ENCODE measurements at regions not wholly inside any gene's neighbourhood (a gene's known extent, or its start where the extent isn't known, plus 50 kb on each side); places are given as distances from the start of the nearest gene placed in this dataset.
A peak's percentile ranks its signal among the peaks of the same experiment; 100 is the strongest.

DNA sequence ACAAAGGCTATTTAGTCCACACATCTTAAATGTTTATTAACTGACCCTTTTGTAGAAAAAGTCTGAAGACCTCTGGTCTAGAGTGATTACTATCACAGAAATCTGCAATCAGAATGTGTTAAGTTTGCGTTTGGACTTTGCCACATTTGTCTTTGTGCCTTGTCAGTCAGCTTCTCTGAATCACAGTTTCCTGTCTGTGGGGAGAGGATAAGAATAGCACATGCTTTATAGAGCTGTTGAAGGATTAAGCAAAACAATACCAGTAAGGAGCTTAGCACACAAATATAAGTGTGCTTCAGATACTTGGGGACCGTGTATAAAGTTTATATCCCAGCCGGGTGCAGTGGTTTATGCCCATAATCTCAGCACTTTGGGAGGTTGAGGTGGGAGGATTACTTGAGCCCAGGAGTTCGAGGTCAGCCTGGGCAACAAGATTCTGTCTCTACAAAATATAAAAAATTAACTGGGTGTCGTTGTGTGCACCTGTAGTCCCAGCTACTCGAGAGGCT lies 63.0 kb upstream of the BTG1 start:
- peak; percentile 80 for DNase-seq

DNA sequence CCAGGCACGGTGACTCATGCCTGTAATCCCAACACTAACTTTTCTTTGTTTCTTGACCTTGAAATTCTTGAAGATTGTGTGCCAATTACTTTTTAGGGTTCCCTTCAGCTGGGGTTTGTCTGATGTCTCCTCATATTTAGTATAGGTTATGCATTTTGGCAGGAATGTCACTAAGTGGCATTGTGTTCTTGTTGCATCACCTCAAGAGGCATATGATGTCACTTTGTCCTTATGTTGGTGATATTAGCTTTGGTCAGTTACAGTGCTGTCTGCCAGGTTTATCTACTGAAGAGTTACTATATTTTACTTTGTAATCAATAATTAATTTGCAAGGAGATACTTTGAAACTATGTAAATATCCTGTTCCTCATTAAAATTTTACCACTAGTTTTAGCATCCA lies 61.0 kb upstream of the BTG1 start:
- DNase-seq = no peak

DNA sequence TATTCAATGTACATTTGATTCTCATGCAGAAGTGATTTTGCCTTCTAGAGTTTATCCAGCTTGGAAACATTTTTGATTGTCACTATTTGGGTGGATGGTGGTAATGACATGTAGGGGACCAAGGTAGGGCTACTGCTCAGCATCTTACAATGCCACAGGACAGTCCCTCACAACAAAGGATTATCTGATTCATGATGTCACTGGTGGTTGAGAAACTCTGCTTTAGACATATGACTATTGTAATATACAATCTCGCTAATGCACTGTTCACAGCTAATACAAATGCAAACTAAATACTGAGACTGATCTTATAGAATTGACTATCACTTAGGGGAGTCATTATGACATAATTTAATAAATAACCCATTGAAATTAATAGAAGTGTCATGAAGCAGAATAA lies 60.4 kb upstream of the BTG1 start:
- DNase-seq = no peak

DNA sequence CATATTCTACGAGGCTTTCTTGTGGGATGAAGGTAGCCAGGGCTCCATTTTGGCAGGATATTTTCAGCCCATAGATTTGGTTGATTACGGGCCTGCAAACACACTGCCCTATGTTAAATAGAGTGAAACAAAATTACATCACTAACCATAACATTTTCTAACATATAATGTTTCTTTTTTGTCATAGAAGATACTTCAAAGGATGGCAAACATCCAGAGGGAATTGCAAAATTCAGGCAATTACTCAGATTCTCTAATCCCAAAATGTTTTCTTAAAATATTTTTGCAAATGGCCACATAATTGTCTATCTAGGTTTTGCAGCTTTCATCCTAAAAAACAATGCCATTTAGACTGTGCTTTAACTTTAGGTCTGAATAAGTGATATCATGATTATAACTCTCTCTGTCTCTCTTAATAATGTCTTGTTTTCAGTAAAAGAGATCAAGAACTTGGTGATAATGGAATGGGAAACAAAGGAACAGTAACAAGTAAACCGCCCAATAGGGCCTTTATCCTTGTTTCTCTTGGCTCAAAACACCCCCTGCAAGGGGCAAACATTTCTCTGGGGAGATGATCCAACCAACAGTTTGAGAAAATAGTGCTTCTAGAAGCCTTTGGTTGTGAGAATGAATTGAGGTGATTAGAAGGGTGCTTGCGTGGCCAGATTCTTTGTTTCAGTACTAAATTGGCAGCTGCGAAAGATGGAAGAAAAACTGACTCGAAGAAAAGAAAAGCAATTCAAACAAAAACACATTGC lies 54.4 kb upstream of the BTG1 start:
- DNase-seq = peak; percentile 32

DNA sequence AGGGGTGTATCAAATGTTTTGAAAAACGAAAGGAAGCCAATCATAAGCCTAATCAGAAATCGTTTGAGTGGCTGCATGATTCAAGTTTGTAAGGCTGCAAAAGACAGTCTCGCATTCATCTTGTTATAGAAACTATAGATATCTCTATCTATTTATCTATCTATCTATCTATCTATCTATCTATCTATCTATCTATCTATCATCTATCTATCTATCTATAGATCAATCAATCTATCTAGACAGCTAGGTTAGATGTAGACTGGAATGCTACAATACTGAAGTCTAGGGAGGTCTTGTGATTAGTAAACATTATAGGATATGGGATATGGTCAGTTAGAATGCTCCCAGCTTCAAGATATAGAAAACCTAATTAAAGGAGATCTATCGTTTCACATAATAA lies 52.2 kb upstream of the BTG1 start:
- DNase-seq = no peak

DNA sequence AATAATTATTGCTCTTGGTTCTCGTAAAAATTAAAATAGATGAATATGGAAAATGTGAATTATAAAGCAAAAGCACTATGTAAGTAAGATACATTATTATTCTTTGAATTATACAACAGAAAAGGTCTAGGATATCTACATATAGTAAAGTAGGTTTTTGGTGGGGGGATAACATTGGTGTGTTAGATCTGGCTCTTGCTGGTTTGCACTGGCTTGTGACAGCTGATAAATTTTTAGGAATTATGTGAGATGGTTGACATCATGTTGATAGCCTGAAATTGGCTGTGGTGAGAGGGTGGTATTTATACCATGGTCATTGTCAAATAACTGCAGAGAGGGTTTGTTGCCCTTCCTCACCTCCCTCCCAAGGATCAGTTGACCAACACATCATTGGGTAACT lies 50.7 kb upstream of the BTG1 start:
- no peak for DNase-seq
